GM19372 (cell line): ENCODE measurements at regions not wholly inside any gene's neighbourhood (a gene's known extent, or its start where the extent isn't known, plus 50 kb on each side); places are given as distances from the start of the nearest gene placed in this dataset.
"Not testable (repeated sequence)": the region's sequence is repeated elsewhere in the genome, so short reads cannot be mapped to it uniquely, and the experiment has no call there.

Experiments
- ATAC-seq: cut with Tn5 transposase; IDR thresholded peaks from one replicate; pipeline ENCODE4 v1.9.1; 2021; ENCODE audit warnings: mild to moderate bottlenecking, low read depth, moderate library complexity; ENCODE audit not compliant: unreplicated experiment

GRCh38 chr2:146970981-146971380, 873.8 kb upstream of the ACVR2A start:
- ATAC-seq, result not testable (repeated sequence)

- not testable (repeated sequence) for ATAC-seq
These were observed 875.1 kb upstream of the ACVR2A start for GRCh38 chr2:146969703-146970102.

GRCh38 chr2:146964494-146964893, 880.3 kb upstream of the ACVR2A start:
- ATAC-seq, result no peak

GRCh38 chr2:146954544-146954943, 890.3 kb upstream of the ACVR2A start:
- no peak for ATAC-seq

GRCh38 chr2:146952696-146953095, 892.1 kb upstream of the ACVR2A start:
- ATAC-seq, result no peak

GRCh38 chr2:146950911-146951310, 893.9 kb upstream of the ACVR2A start:
- no peak for ATAC-seq

- ATAC-seq, result no peak
These were observed 894.5 kb upstream of the ACVR2A start for GRCh38 chr2:146950361-146950760.

- no peak for ATAC-seq
These were observed 895.4 kb upstream of the ACVR2A start for GRCh38 chr2:146949400-146949799.

- no peak for ATAC-seq
These were observed 900.2 kb upstream of the ACVR2A start for GRCh38 chr2:146944601-146945000.

- no peak for ATAC-seq
These were observed 904.7 kb upstream of the ACVR2A start for GRCh38 chr2:146939991-146940685.

- ATAC-seq, result no peak
These were observed 909.9 kb upstream of the ACVR2A start for GRCh38 chr2:146934921-146935320.

- ATAC-seq, result peak; percentile 83
These were observed 913.7 kb upstream of the ACVR2A start for GRCh38 chr2:146931109-146931508.

- no peak for ATAC-seq
These were observed 917.6 kb upstream of the ACVR2A start for GRCh38 chr2:146927080-146927711.

- ATAC-seq, result no peak
These were observed 926.5 kb upstream of the ACVR2A start for GRCh38 chr2:146918280-146918679.

- ATAC-seq, result no peak
These were observed 927.3 kb upstream of the ACVR2A start for GRCh38 chr2:146917431-146918042.

GRCh38 chr2:146916914-146917313, 927.9 kb upstream of the ACVR2A start:
- ATAC-seq, result no peak

- no peak for ATAC-seq
These were observed 931.4 kb upstream of the ACVR2A start for GRCh38 chr2:146913476-146913875.

GRCh38 chr2:146912536-146912935, 932.3 kb upstream of the ACVR2A start:
- ATAC-seq, result no peak

GRCh38 chr2:146908776-146909175, 936.1 kb upstream of the ACVR2A start:
- no peak for ATAC-seq

- ATAC-seq, result no peak
These were observed 946.7 kb upstream of the ACVR2A start for GRCh38 chr2:146898083-146898482.

- ATAC-seq, result no peak
These were observed 950.3 kb upstream of the ACVR2A start for GRCh38 chr2:146894514-146894913.

GRCh38 chr2:146893500-146894041, 951.3 kb upstream of the ACVR2A start:
- no peak for ATAC-seq
